ENCODE measurements at regions not wholly inside any gene's neighbourhood (a gene's known extent, or its start where the extent isn't known, plus 50 kb on each side); places are given as distances from the start of the nearest gene placed in this dataset.

GRCh38 chr10:29064680-29065079 lies 224.2 kb upstream of the LYZL1 start:
- no peak for TF ChIP-seq CTCF (IDR thresholded peaks at IDR 0.05 in 2 of 3, conservative IDR thresholded peaks at IDR 0.05 in 1 of 3; ENCODE audit: borderline replicate concordance in 1 of 3, insufficient read depth in 1 of 3, low read depth in 2 of 3, low read length in 2 of 3)
- TF ChIP-seq ATF3 (IDR thresholded peaks at IDR 0.05): no peak
- no peak for TF ChIP-seq ZNF274 (IDR thresholded peaks at IDR 0.05; ENCODE audit: low read depth, low read length)
- TF ChIP-seq CEBPB (IDR thresholded peaks at IDR 0.05; ENCODE audit: low read depth): no peak
- no peak for TF ChIP-seq EZH2 (IDR thresholded peaks at IDR 0.05)
- no peak for TF ChIP-seq EGR1 (IDR thresholded peaks at IDR 0.05; ENCODE audit: low read depth)
- TF ChIP-seq ELF1 (IDR thresholded peaks at IDR 0.05; ENCODE audit: borderline replicate concordance, low read depth): no peak
- no peak for TF ChIP-seq MAX (IDR thresholded peaks at IDR 0.05)
- TF ChIP-seq RAD21 (IDR thresholded peaks at IDR 0.05; ENCODE audit: low read depth): no peak
- TF ChIP-seq POLR2A (IDR thresholded peaks at IDR 0.05; ENCODE audit: borderline replicate concordance, extremely low read depth, insufficient read depth, insufficient read length): no peak
- TF ChIP-seq POLR2AphosphoS5 (IDR thresholded peaks at IDR 0.05; ENCODE audit: low read depth, low read length): no peak
- no peak for TF ChIP-seq YY1 (IDR thresholded peaks at IDR 0.05; ENCODE audit: extremely low read depth, insufficient replicate concordance, low read depth, low read length)
- TF ChIP-seq SP1 (IDR thresholded peaks at IDR 0.05; ENCODE audit: low read depth): no peak

Data from HCT116 (cell line).